NB4 (cell line): ENCODE measurements at regions not wholly inside any gene's neighbourhood (a gene's known extent, or its start where the extent isn't known, plus 50 kb on each side); places are given as distances from the start of the nearest gene placed in this dataset.

Experiments
- DNase-seq: peaks from one replicate; pipeline ENCODE4 v3.0.0; 2010; ENCODE audit warnings: low read depth
- H3K4me3 ChIP-seq: one replicate; pipeline ENCODE4 v1.5.1; 2011; ENCODE audit warnings: mild to moderate bottlenecking, low read depth, low read length, moderate library complexity
- MYC ChIP-seq: IDR thresholded peaks from 2 replicates; pipeline ENCODE4 v1.6.1; 2011; ENCODE audit warnings: low read depth, low read length
- POLR2A ChIP-seq: IDR thresholded peaks from 2 replicates; pipeline ENCODE4 v1.6.1; 2011; ENCODE audit warnings: mild to moderate bottlenecking; ENCODE audit not compliant: insufficient read length; ENCODE audit errors: extremely low read depth
- TF ChIP-seq, protein P1 (sequence below): IDR thresholded peaks from 2 replicates; pipeline ENCODE4 v1.6.1; 2011; ENCODE audit warnings: low read depth, low read length
- TF ChIP-seq, protein P2 (sequence below): IDR thresholded peaks from one replicate; pipeline ENCODE4 v1.5.1; 2012; ENCODE audit warnings: low read depth, low read length

DNA sequence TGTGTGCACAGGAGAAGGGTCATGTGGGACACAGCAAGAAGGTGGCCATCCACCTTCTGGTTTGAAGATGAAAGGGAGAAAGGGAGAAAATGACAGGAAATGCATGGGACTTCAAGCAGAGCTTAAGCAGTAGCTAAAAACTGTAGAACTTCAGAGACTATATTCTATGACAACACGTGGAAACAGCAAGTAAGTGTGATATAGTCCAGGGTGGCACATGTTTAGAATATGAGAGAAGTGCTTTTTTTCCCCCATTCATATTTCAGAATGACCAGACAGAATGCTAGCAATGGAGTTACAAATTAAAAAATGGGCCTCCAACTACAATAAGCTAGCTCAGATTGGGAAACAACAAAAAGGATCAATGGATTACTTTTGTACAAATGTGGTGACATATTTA lies 1042.2 kb downstream of the TMEM182 start:
- TF ChIP-seq, protein P1, sequence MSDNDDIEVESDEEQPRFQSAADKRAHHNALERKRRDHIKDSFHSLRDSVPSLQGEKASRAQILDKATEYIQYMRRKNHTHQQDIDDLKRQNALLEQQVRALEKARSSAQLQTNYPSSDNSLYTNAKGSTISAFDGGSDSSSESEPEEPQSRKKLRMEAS, result no peak
- TF ChIP-seq MYC (no peak), POLR2A (no peak)
- TF ChIP-seq, protein P2, sequence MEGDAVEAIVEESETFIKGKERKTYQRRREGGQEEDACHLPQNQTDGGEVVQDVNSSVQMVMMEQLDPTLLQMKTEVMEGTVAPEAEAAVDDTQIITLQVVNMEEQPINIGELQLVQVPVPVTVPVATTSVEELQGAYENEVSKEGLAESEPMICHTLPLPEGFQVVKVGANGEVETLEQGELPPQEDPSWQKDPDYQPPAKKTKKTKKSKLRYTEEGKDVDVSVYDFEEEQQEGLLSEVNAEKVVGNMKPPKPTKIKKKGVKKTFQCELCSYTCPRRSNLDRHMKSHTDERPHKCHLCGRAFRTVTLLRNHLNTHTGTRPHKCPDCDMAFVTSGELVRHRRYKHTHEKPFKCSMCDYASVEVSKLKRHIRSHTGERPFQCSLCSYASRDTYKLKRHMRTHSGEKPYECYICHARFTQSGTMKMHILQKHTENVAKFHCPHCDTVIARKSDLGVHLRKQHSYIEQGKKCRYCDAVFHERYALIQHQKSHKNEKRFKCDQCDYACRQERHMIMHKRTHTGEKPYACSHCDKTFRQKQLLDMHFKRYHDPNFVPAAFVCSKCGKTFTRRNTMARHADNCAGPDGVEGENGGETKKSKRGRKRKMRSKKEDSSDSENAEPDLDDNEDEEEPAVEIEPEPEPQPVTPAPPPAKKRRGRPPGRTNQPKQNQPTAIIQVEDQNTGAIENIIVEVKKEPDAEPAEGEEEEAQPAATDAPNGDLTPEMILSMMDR, result no peak
- no peak for DNase-seq

DNA sequence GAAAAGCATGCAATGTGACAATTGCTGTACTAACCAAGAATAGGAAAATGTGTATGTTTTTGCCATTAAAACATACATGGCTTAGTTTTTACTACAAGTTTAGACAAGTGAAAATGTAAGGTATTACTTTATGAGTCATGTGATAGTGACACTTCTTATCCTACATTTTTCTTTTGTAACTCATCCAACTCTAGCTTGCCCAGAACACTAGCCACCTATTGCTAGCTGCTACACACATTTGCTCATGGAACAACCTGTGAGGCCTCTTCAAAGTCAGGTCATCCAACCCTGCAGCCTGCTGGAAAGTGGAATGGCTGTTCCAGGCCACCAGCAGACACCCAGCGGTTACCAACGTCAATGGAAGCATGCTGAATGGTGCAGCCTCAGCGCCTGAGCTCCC lies 1043.9 kb downstream of the TMEM182 start:
- no peak for DNase-seq

More for the DNA sequence above, 1042.2 kb downstream of the TMEM182 start:
- no peak overlapping the region for H3K4me3 ChIP-seq

GRCh38 chr2:103808814-103809213 lies 1045.1 kb upstream of the POU3F3 start:
- no peak overlapping the region for H3K4me3 ChIP-seq
- no peak for DNase-seq
- TF ChIP-seq MYC, result no peak

More for the DNA sequence above, 1043.9 kb downstream of the TMEM182 start:
- no peak overlapping the region for H3K4me3 ChIP-seq
- TF ChIP-seq, protein P1, result no peak
- TF ChIP-seq MYC (no peak), POLR2A (no peak)
- TF ChIP-seq, protein P2, result no peak

GRCh38 chr2:103809415-103809814 lies 1044.5 kb upstream of the POU3F3 start:
- no peak overlapping the region for H3K4me3 ChIP-seq
- no peak for DNase-seq
- TF ChIP-seq MYC, result no peak
- TF ChIP-seq POLR2A, result no peak
- TF ChIP-seq, protein P1, result no peak
- TF ChIP-seq, protein P2, result no peak

DNA sequence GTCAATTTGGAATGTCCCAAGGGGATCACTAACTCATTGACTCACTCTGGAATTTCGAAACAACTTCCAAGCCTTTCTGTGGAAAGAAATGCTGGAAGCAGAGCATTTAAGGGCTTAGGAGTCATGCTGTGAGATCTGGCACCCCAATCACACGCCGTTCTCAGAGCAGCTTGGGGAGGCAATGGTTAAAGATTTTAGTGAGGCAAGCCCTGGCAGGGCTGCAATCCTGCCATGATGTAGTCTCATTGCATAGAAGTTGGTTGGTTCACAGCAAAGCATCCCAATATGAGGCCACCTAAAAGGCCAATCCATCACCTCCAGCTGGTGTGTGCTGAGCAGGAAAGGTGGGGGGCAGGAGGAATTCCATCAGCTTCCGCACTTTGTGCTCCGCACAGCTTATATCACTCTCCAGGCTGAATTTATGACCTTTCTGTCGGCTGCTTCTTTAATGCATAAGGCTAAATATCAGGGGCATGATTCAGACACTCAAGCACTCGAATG lies 1043.9 kb upstream of the POU3F3 start:
- TF ChIP-seq, protein P1, result no peak
- TF ChIP-seq MYC, result no peak
- TF ChIP-seq, protein P2, result no peak
- no peak for TF ChIP-seq POLR2A
- no peak overlapping the region for H3K4me3 ChIP-seq
- DNase-seq, result no peak

GRCh38 chr2:103810875-103811274 lies 1043.0 kb upstream of the POU3F3 start:
- no peak for DNase-seq
- TF ChIP-seq, protein P2, result no peak
- TF ChIP-seq POLR2A, result no peak
- TF ChIP-seq MYC, result no peak
- TF ChIP-seq, protein P1, result no peak
- H3K4me3 ChIP-seq, result no peak overlapping the region
